ENCODE measurements at regions not wholly inside any gene's neighbourhood (a gene's known extent, or its start where the extent isn't known, plus 50 kb on each side); places are given as distances from the start of the nearest gene placed in this dataset.

GRCh38 chr6:18720075-18720474 lies 332.9 kb downstream of the RNF144B start:
- Histone ChIP-seq H4K20me1 (ENCODE audit: insufficient read depth, low read depth, low read length) (no peaks in the 10 kb centered on the region), H3K27ac (ENCODE audit: low read length) (no peak overlapping the region), H3K4me1 (ENCODE audit: low read length) (no peaks in the 10 kb centered on the region), H3K9me3 (ENCODE audit: low read length) (no peaks in the 10 kb centered on the region), H3K4me3 (ENCODE audit: low read length) (no peak overlapping the region), H3K79me2 (ENCODE audit: low read length) (no peaks in the 10 kb centered on the region), H2AFZ (ENCODE audit: low read length) (no peak overlapping the region), H3K27me3 (ENCODE audit: low read length) (no peaks in the 10 kb centered on the region), H3K4me2 (ENCODE audit: low read depth, low read length, poor library complexity, severe bottlenecking) (no peak overlapping the region), H3K36me3 (ENCODE audit: insufficient read depth, low read length) (no peaks in the 10 kb centered on the region), H3K9ac (ENCODE audit: low read length) (no peak overlapping the region), H3K9me2 (replicated peaks; ENCODE audit: insufficient read depth, low read length) (no peaks in the 10 kb centered on the region)
- no peak for DNase-seq

GRCh38 chr6:18724056-18724455 lies 336.9 kb downstream of the RNF144B start:
- Histone ChIP-seq H3K9me2 (replicated peaks; ENCODE audit: insufficient read depth, low read length) (no peaks in the 10 kb centered on the region), H3K9me3 (ENCODE audit: low read length) (no peaks in the 10 kb centered on the region), H4K20me1 (ENCODE audit: insufficient read depth, low read depth, low read length) (no peaks in the 10 kb centered on the region), H3K27ac (ENCODE audit: low read length) (no peak overlapping the region), H3K36me3 (ENCODE audit: insufficient read depth, low read length) (no peaks in the 10 kb centered on the region), H2AFZ (ENCODE audit: low read length) (no peak overlapping the region), H3K4me2 (ENCODE audit: low read depth, low read length, poor library complexity, severe bottlenecking) (no peak overlapping the region), H3K79me2 (ENCODE audit: low read length) (no peaks in the 10 kb centered on the region), H3K4me1 (ENCODE audit: low read length) (no peaks in the 10 kb centered on the region), H3K9ac (ENCODE audit: low read length) (no peak overlapping the region), H3K4me3 (ENCODE audit: low read length) (no peak overlapping the region), H3K27me3 (ENCODE audit: low read length) (no peaks in the 10 kb centered on the region)
- no peak for DNase-seq

GRCh38 chr6:18725449-18725848 lies 338.3 kb downstream of the RNF144B start:
- Histone ChIP-seq H4K20me1 (ENCODE audit: insufficient read depth, low read depth, low read length) (no peaks in the 10 kb centered on the region), H3K9me3 (ENCODE audit: low read length) (no peaks in the 10 kb centered on the region), H2AFZ (ENCODE audit: low read length) (no peak overlapping the region), H3K4me2 (ENCODE audit: low read depth, low read length, poor library complexity, severe bottlenecking) (no peak overlapping the region), H3K79me2 (ENCODE audit: low read length) (no peaks in the 10 kb centered on the region), H3K4me3 (ENCODE audit: low read length) (no peak overlapping the region), H3K27me3 (ENCODE audit: low read length) (no peaks in the 10 kb centered on the region), H3K9ac (ENCODE audit: low read length) (no peak overlapping the region), H3K27ac (ENCODE audit: low read length) (no peak overlapping the region), H3K9me2 (replicated peaks; ENCODE audit: insufficient read depth, low read length) (no peaks in the 10 kb centered on the region), H3K4me1 (ENCODE audit: low read length) (no peaks in the 10 kb centered on the region), H3K36me3 (ENCODE audit: insufficient read depth, low read length) (no peaks in the 10 kb centered on the region)
- DNase-seq: no peak

GRCh38 chr6:18733921-18734550 lies 346.9 kb downstream of the RNF144B start:
- no peak for DNase-seq
- Histone ChIP-seq H3K79me2 (ENCODE audit: low read length) (no peaks in the 10 kb centered on the region), H3K4me3 (ENCODE audit: low read length) (no peak overlapping the region), H3K36me3 (ENCODE audit: insufficient read depth, low read length) (no peaks in the 10 kb centered on the region), H3K9me2 (replicated peaks; ENCODE audit: insufficient read depth, low read length) (no peaks in the 10 kb centered on the region), H3K4me2 (ENCODE audit: low read depth, low read length, poor library complexity, severe bottlenecking) (no peak overlapping the region), H3K9ac (ENCODE audit: low read length) (no peak overlapping the region), H3K9me3 (ENCODE audit: low read length) (no peaks in the 10 kb centered on the region), H3K27me3 (ENCODE audit: low read length) (no peaks in the 10 kb centered on the region), H2AFZ (ENCODE audit: low read length) (no peak overlapping the region), H4K20me1 (ENCODE audit: insufficient read depth, low read depth, low read length) (no peaks in the 10 kb centered on the region), H3K4me1 (ENCODE audit: low read length) (no peaks in the 10 kb centered on the region), H3K27ac (ENCODE audit: low read length) (no peak overlapping the region)

- Histone ChIP-seq H4K20me1 (ENCODE audit: insufficient read depth, low read depth, low read length) (no peaks in the 10 kb centered on the region), H3K9ac (ENCODE audit: low read length) (no peak overlapping the region), H3K4me2 (ENCODE audit: low read depth, low read length, poor library complexity, severe bottlenecking) (no peak overlapping the region), H3K79me2 (ENCODE audit: low read length) (no peaks in the 10 kb centered on the region), H3K27me3 (ENCODE audit: low read length) (no peaks in the 10 kb centered on the region), H2AFZ (ENCODE audit: low read length) (no peak overlapping the region), H3K4me1 (ENCODE audit: low read length) (no peaks in the 10 kb centered on the region), H3K36me3 (ENCODE audit: insufficient read depth, low read length) (no peaks in the 10 kb centered on the region), H3K27ac (ENCODE audit: low read length) (no peak overlapping the region), H3K9me2 (replicated peaks; ENCODE audit: insufficient read depth, low read length) (no peaks in the 10 kb centered on the region), H3K4me3 (ENCODE audit: low read length) (no peak overlapping the region), H3K9me3 (ENCODE audit: low read length) (no peaks in the 10 kb centered on the region)
- no peak for DNase-seq
These were observed 354.6 kb downstream of the RNF144B start for GRCh38 chr6:18741741-18742140.

- Histone ChIP-seq H3K27me3 (ENCODE audit: low read length) (no peaks in the 10 kb centered on the region), H3K4me2 (ENCODE audit: low read depth, low read length, poor library complexity, severe bottlenecking) (no peak overlapping the region), H3K9me3 (ENCODE audit: low read length) (no peaks in the 10 kb centered on the region), H3K36me3 (ENCODE audit: insufficient read depth, low read length) (no peaks in the 10 kb centered on the region), H3K9me2 (replicated peaks; ENCODE audit: insufficient read depth, low read length) (no peaks in the 10 kb centered on the region), H3K27ac (ENCODE audit: low read length) (no peak overlapping the region), H3K9ac (ENCODE audit: low read length) (no peak overlapping the region), H3K79me2 (ENCODE audit: low read length) (no peaks in the 10 kb centered on the region), H3K4me1 (ENCODE audit: low read length) (no peaks in the 10 kb centered on the region), H3K4me3 (ENCODE audit: low read length) (no peak overlapping the region), H2AFZ (ENCODE audit: low read length) (no peak overlapping the region), H4K20me1 (ENCODE audit: insufficient read depth, low read depth, low read length) (no peaks in the 10 kb centered on the region)
- no peak for DNase-seq
These were observed 355.3 kb downstream of the RNF144B start for GRCh38 chr6:18742406-18742805.

- no peak overlapping the region for H3K4me2 ChIP-seq (ENCODE audit: low read depth, low read length, poor library complexity, severe bottlenecking)
- DNase-seq: no peak
- H3K9ac ChIP-seq (ENCODE audit: low read length): no peak overlapping the region
- H3K9me3 ChIP-seq (ENCODE audit: low read length): no peaks in the 10 kb centered on the region
- H4K20me1 ChIP-seq (ENCODE audit: insufficient read depth, low read depth, low read length): no peaks in the 10 kb centered on the region
- no peaks in the 10 kb centered on the region for H3K79me2 ChIP-seq (ENCODE audit: low read length)
- H3K4me3 ChIP-seq (ENCODE audit: low read length): no peak overlapping the region
- H2AFZ ChIP-seq (ENCODE audit: low read length): no peak overlapping the region
- no peaks in the 10 kb centered on the region for H3K27me3 ChIP-seq (ENCODE audit: low read length)
- no peak overlapping the region for H3K27ac ChIP-seq (ENCODE audit: low read length)
- no peaks in the 10 kb centered on the region for H3K9me2 ChIP-seq (replicated peaks; ENCODE audit: insufficient read depth, low read length)
- H3K4me1 ChIP-seq (ENCODE audit: low read length): no peaks in the 10 kb centered on the region
- no peaks in the 10 kb centered on the region for H3K36me3 ChIP-seq (ENCODE audit: insufficient read depth, low read length)
These were observed 359.6 kb downstream of the RNF144B start for GRCh38 chr6:18746727-18747126.

GRCh38 chr6:18748314-18748713 lies 361.2 kb downstream of the RNF144B start:
- no peak overlapping the region for H3K27ac ChIP-seq (ENCODE audit: low read length)
- H3K79me2 ChIP-seq (ENCODE audit: low read length): no peaks in the 10 kb centered on the region
- no peaks in the 10 kb centered on the region for H3K9me3 ChIP-seq (ENCODE audit: low read length)
- DNase-seq: no peak
- H3K4me1 ChIP-seq (ENCODE audit: low read length): no peaks in the 10 kb centered on the region
- H3K9me2 ChIP-seq (replicated peaks; ENCODE audit: insufficient read depth, low read length): no peaks in the 10 kb centered on the region
- no peaks in the 10 kb centered on the region for H4K20me1 ChIP-seq (ENCODE audit: insufficient read depth, low read depth, low read length)
- no peak overlapping the region for H2AFZ ChIP-seq (ENCODE audit: low read length)
- no peak overlapping the region for H3K4me3 ChIP-seq (ENCODE audit: low read length)
- H3K27me3 ChIP-seq (ENCODE audit: low read length): no peaks in the 10 kb centered on the region
- no peaks in the 10 kb centered on the region for H3K36me3 ChIP-seq (ENCODE audit: insufficient read depth, low read length)
- H3K4me2 ChIP-seq (ENCODE audit: low read depth, low read length, poor library complexity, severe bottlenecking): no peak overlapping the region
- H3K9ac ChIP-seq (ENCODE audit: low read length): no peak overlapping the region
